ENCODE measurements at regions not wholly inside any gene's neighbourhood (a gene's known extent, or its start where the extent isn't known, plus 50 kb on each side); places are given as distances from the start of the nearest gene placed in this dataset.

- CTCF ChIA-PET, result no interaction called here
Observed at GRCh38 chr12:66059666-66060065, 70.9 kb downstream of the LLPH start.

GRCh38 chr12:66058554-66058953 lies 72.0 kb downstream of the LLPH start:
- ChIA-PET CTCF (interaction anchor here (0.6 kb wide), 1 partner anchor 1141 kb away, joined by 3 read pairs; no protein-coding TSS in a partner anchor), POLR2A (no interaction called here)
- Histone ChIP-seq H3K36me3 (ENCODE audit: control insufficient read depth in 2 of 2, insufficient read depth in 1 of 2, low read length in 2 of 2) (no peaks in the 10 kb centered on the region), H3K4me1 (ENCODE audit: control insufficient read depth, insufficient read depth, low read length) (peaks cover 31% of the 10 kb centered on the region), H3K27ac (ENCODE audit: extremely low read depth, low read depth, low read length) (no peak overlapping the region), H3K4me3 (ENCODE audit: low read depth, low read length) (no peak overlapping the region), H3K9me3 (ENCODE audit: control insufficient read depth, insufficient read depth, low read depth, low read length) (no peaks in the 10 kb centered on the region)
- no peak for TF ChIP-seq ZNF473 (tag by site-specific recombination; IDR thresholded peaks at IDR 0.05)
- no peak for TF ChIP-seq GLI4 (tag by site-specific recombination; IDR thresholded peaks at IDR 0.05)
- no peak for TF ChIP-seq ZNF658 (tag by site-specific recombination; IDR thresholded peaks at IDR 0.05)
- TF ChIP-seq MYNN (tag by site-specific recombination; IDR thresholded peaks at IDR 0.05; ENCODE audit: borderline replicate concordance), result no peak
- no peak for TF ChIP-seq SETDB1 (IDR thresholded peaks at IDR 0.05; ENCODE audit: insufficient read length, low read length)
- no peak for TF ChIP-seq SALL2 (tag by site-specific recombination; IDR thresholded peaks at IDR 0.05; ENCODE audit: borderline replicate concordance)
- TF ChIP-seq ZNF214 (tag by site-specific recombination; IDR thresholded peaks at IDR 0.05; ENCODE audit: borderline replicate concordance), result no peak
- no peak for TF ChIP-seq BCL11B (tag by site-specific recombination; IDR thresholded peaks at IDR 0.05; ENCODE audit: low read depth)
- TF ChIP-seq ZNF2 (tag by site-specific recombination; IDR thresholded peaks at IDR 0.05), result no peak
- TF ChIP-seq AEBP2 (tag by site-specific recombination; IDR thresholded peaks at IDR 0.05; ENCODE audit: borderline replicate concordance), result no peak
- no peak for TF ChIP-seq ZNF785 (tag by site-specific recombination; IDR thresholded peaks at IDR 0.05)

More at GRCh38 chr12:66059666-66060065, 70.9 kb downstream of the LLPH start:
- POLR2A ChIA-PET, result no interaction called here
- TF ChIP-seq ZNF658 (tag by site-specific recombination; IDR thresholded peaks at IDR 0.05), result no peak
- TF ChIP-seq FEZF1 (tag by site-specific recombination; IDR thresholded peaks at IDR 0.05), result peak; percentile 66
- TF ChIP-seq MYNN (tag by site-specific recombination; IDR thresholded peaks at IDR 0.05; ENCODE audit: borderline replicate concordance), result no peak
- Histone ChIP-seq H3K9me3 (ENCODE audit: control insufficient read depth, insufficient read depth, low read depth, low read length) (no peaks in the 10 kb centered on the region), H3K36me3 (ENCODE audit: control insufficient read depth in 2 of 2, insufficient read depth in 1 of 2, low read length in 2 of 2) (no peaks in the 10 kb centered on the region), H3K4me1 (ENCODE audit: control insufficient read depth, insufficient read depth, low read length) (peaks cover 38% of the 10 kb centered on the region), H3K27ac (ENCODE audit: extremely low read depth, low read depth, low read length) (no peak overlapping the region), H3K4me3 (ENCODE audit: low read depth, low read length) (no peak overlapping the region)

GRCh38 chr12:66055837-66056319 lies 74.7 kb downstream of the LLPH start:
- ChIA-PET POLR2A (no interaction called here), CTCF (interaction anchor here (1.0 kb wide), 1 partner anchor 20 kb away, joined by 3 read pairs; no protein-coding TSS in a partner anchor)
- Histone ChIP-seq H3K4me1 (ENCODE audit: control insufficient read depth, insufficient read depth, low read length) (peaks cover 13% of the 10 kb centered on the region), H3K36me3 (ENCODE audit: control insufficient read depth in 2 of 2, insufficient read depth in 1 of 2, low read length in 2 of 2) (no peaks in the 10 kb centered on the region), H3K27ac (ENCODE audit: extremely low read depth, low read depth, low read length) (no peak overlapping the region), H3K4me3 (ENCODE audit: low read depth, low read length) (no peak overlapping the region), H3K9me3 (ENCODE audit: control insufficient read depth, insufficient read depth, low read depth, low read length) (no peaks in the 10 kb centered on the region)
- TF ChIP-seq MZF1 (tag by site-specific recombination; IDR thresholded peaks at IDR 0.05; ENCODE audit: borderline replicate concordance) (no peak), BCL11B (tag by site-specific recombination; IDR thresholded peaks at IDR 0.05; ENCODE audit: low read depth) (no peak), ZSCAN23 (tag by site-specific recombination; IDR thresholded peaks at IDR 0.05) (no peak), SP7 (tag by site-specific recombination; IDR thresholded peaks at IDR 0.05) (no peak), ZNF600 (tag by site-specific recombination; IDR thresholded peaks at IDR 0.05) (no peak), HIC1 (tag by site-specific recombination; IDR thresholded peaks at IDR 0.05) (no peak), ZNF23 (tag by site-specific recombination; IDR thresholded peaks at IDR 0.05; ENCODE audit: borderline replicate concordance) (no peak), ZNF529 (tag by site-specific recombination; IDR thresholded peaks at IDR 0.05; ENCODE audit: insufficient replicate concordance) (no peak), ZBTB17 (tag by site-specific recombination; IDR thresholded peaks at IDR 0.05) (no peak), KLF16 (tag by site-specific recombination; IDR thresholded peaks at IDR 0.05) (no peak), INSM2 (tag by site-specific recombination; IDR thresholded peaks at IDR 0.05) (no peak), ZNF169 (tag by site-specific recombination; IDR thresholded peaks at IDR 0.05) (no peak), ZNF645 (tag by site-specific recombination; IDR thresholded peaks at IDR 0.05) (no peak), SP3 (tag by site-specific recombination; IDR thresholded peaks at IDR 0.05) (no peak), ZNF555 (tag by site-specific recombination; conservative IDR thresholded peaks at IDR 0.05) (no peak), ZBTB20 (tag by site-specific recombination; IDR thresholded peaks at IDR 0.05) (no peak)
